ENCODE measurements at regions not wholly inside any gene's neighbourhood (a gene's known extent, or its start where the extent isn't known, plus 50 kb on each side); places are given as distances from the start of the nearest gene placed in this dataset.

DNA sequence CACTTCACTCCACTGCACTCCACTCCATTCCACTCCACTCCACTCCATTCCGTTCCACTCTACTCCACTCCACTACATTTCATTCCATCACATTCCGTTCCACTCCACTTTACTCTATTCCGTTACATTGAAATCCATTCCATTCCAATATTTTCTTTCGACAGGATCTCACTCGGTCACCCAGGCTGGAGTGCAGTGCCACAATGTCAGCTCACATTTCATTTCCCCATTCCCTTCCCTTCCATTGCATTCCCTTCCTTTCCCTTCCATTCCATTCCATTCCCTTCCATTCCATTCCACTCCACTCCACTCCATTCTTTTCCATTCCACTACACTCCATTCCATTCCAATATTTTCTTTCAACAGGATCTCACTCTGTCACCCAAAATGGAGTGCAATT, 1407.6 kb upstream of the USP9Y start:
- DNase-seq (ENCODE audit: low read depth, low spot score): no peak
- H3K4me3 ChIP-seq (ENCODE audit: low read length): no peak overlapping the region

DNA sequence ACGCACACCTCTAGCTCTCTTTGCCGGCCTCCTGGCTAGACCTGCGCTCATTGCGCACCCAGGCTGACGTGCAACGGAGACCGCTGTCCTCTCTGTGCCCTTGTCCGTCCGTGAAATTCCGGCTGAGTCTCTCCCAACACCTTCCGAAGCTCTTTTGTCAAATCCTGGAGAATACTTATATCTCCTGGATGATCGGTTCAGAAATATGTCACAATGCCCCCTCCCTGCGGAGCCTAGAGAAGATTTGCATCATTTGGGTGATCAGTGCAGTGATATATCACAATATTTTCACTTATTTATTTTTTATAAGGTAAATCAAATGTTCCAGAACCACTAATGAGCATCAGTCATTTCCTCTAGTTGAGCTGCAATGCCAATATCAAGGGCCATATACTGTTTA, 1366.9 kb upstream of the USP9Y start:
- peak; percentile 0 for DNase-seq (ENCODE audit: low read depth, low spot score)
- H3K4me3 ChIP-seq (ENCODE audit: low read length): no peak overlapping the region

All from Jurkat, Clone E6-1 (cell line).